Heart left ventricle (tissue), 16 donors: ENCODE measurements at regions not wholly inside any gene's neighbourhood (a gene's known extent, or its start where the extent isn't known, plus 50 kb on each side); places are given as distances from the start of the nearest gene placed in this dataset.
A peak's percentile ranks its signal among the peaks of the same experiment; 100 is the strongest.
"Not testable (repeated sequence)": the region's sequence is repeated elsewhere in the genome, so short reads cannot be mapped to it uniquely, and the experiment has no call there.

Experiments used
- ATAC-seq, 4 donors: fragments of 200-7000 bp; cut with Tn5 transposase; one replicate each; pipeline ENCODE4 v1.9.1; 2020 to 2022; ENCODE audit warnings: moderate library complexity in 4 of 4, mild to moderate bottlenecking in 3 of 4, moderate number of reproducible peaks in 1 of 4
- DNase-seq, 5 donors: peaks; one replicate each; pipeline ENCODE4 v3.0.0-alpha.2; 2020
- H3K27ac ChIP-seq, 12 donors: fragments of 200-600 bp; sonication (generic) in 4 of 12; one replicate each; pipeline versions ENCODE4 v1.5.0 to v1.8.0; 2016 to 2022; ENCODE audit warnings: mild to moderate bottlenecking in 2 of 12
- H3K27me3 ChIP-seq, 9 donors: fragments of 200-600 bp; sonication (generic) in 2 of 9; one replicate each; pipeline versions ENCODE4 v1.5.1 to v1.8.0; 2016 to 2022; ENCODE audit warnings: mild to moderate bottlenecking in 3 of 9
- H3K36me3 ChIP-seq, 9 donors: fragments of 200-600 bp; sonication (generic) in 2 of 9; one replicate each; pipeline versions ENCODE4 v1.5.0 to v1.8.0; 2018 to 2022; ENCODE audit warnings: mild to moderate bottlenecking in 2 of 9
- H3K4me1 ChIP-seq, 12 donors: fragments of 200-600 bp; sonication (generic) in 4 of 12; one replicate each; pipeline versions ENCODE4 v1.5.0 to v1.8.0; 2016 to 2022; ENCODE audit warnings: mild to moderate bottlenecking in 3 of 12
- H3K4me3 ChIP-seq, 12 donors: fragments of 200-600 bp; sonication (generic) in 4 of 12; one replicate each; pipeline versions ENCODE4 v1.5.0 to v1.8.0; 2017 to 2022; ENCODE audit warnings: mild to moderate bottlenecking in 9 of 12, moderate library complexity in 4 of 12
- H3K9me3 ChIP-seq, 12 donors: fragments of 200-600 bp; sonication (generic) in 4 of 12; one replicate each; pipeline versions ENCODE4 v1.5.0 to v1.8.0; 2016 to 2022; ENCODE audit warnings: mild to moderate bottlenecking in 1 of 12
- CTCF ChIP-seq, 12 donors: fragments of 200-600 bp; sonication (generic) in 4 of 12; IDR thresholded peaks; one replicate each; pipeline versions ENCODE4 v1.5.0 to v1.8.0; 2018 to 2022; ENCODE audit warnings: antibody characterized with exemption in 12 of 12, mild to moderate bottlenecking in 5 of 12
- POLR2A ChIP-seq, 2 donors: fragments of 450-650 bp; IDR thresholded peaks; one replicate each; pipeline ENCODE4 v1.6.1; 2017; ENCODE audit warnings: antibody characterized with exemption in 2 of 2, mild to moderate bottlenecking in 2 of 2, moderate library complexity in 2 of 2
- WGBS, 4 donors: extraction: QIAGEN DNeasy Blood & Tissue Kit in 2 of 4; methylation state at CpG; one replicate each; pipeline versions ENCODE4 v1.1.5 to v1.1.7; 2013 to 2018; 5-methylcytosine and 5-hydroxymethylcytosine counted together
- intact Hi-C, 10 donors: fragments of 100-400 bp; cut with DNase I; formaldehyde crosslinking; loops; one replicate each; pipeline versions ENCODE4 v1.11.1 to v1.14.2; 2022
- donor health status: ischemic (EF 13 %, LVEDD 7.1; RV severe dilation, severe dysfunction).
- donor health status: healthy with polysubstance abuse.
- donor health status: DM: no; HTN: yes; CAD: no.
- donor health status: DM: no; HTN: no; CAD: no.
- donor health status: ischemic (EF 25% LVEDD 6.9; RV normal size, moderate dysfunction).
- donor health status: ischemic (EF 25% LVEDD 5.7; RV mildly dilated, moderate dysfunction).
- donor health status: healthy.
- donor health status: DM: yes; HTN: yes; CAD: no.
- donor health status: ischemic (EF 35%, LVEDD 5.7; RV mildly dilated, moderate dysfunction).
- donor health status: nonischemic (EF 11% LVEDD 7.7; RV severe dilation, severe dysfunction).
- donor health status: DM: yes; HTN: yes; CAD: no.
- donor health status: PGD.
- donor health status: ischemic (EF 29% LVEDD 5.4; RV normal size, mild dysfunction).
- donor health status: nonischemic (EF 23%, LVEDD 6.1; RV moderate dilation, normal function).

- intact Hi-C loops, result no loop called here
- Histone ChIP-seq H3K27ac (no peak overlapping the region), H3K9me3 (peaks cover 0 to 4% (median 0%) of the 10 kb centered on the region in 12 donors), H3K36me3 (no peaks in the 10 kb centered on the region), H3K4me3 (no peak overlapping the region), H3K27me3 (no peaks in the 10 kb centered on the region), H3K4me1 (no peaks in the 10 kb centered on the region)
- 80 to 91% (median 89%) methylated on average over 1 of the region's 1 CpG for WGBS, 4 donors
- DNase-seq, result no peak
- ATAC-seq, result no peak
- TF ChIP-seq CTCF (IDR thresholded peaks at IDR 0.05), result no peak
- TF ChIP-seq POLR2A (IDR thresholded peaks at IDR 0.05), result no peak
Observed at GRCh38 chr7:79997345-79997744, 137.3 kb upstream of the GNAI1 start.

- intact Hi-C loops, H3K4me1 ChIP-seq, DNase-seq, H3K36me3 ChIP-seq, H3K4me3 ChIP-seq, H3K27me3 ChIP-seq, H3K9me3 ChIP-seq, H3K27ac ChIP-seq, ATAC-seq: not testable (repeated sequence)
- 87 to 96% (median 93%) methylated on average over 3 of the region's 3 CpGs for WGBS, 4 donors
Observed at GRCh38 chr7:79995741-79996140, 138.9 kb upstream of the GNAI1 start.

- DNase-seq, result no peak
- intact Hi-C loops, result no loop called here
- Histone ChIP-seq H3K27ac (no peak overlapping the region), H3K4me3 (no peak overlapping the region), H3K4me1 (no peaks in the 10 kb centered on the region), H3K27me3 (no peaks in the 10 kb centered on the region), H3K36me3 (no peaks in the 10 kb centered on the region), H3K9me3 (no peaks in the 10 kb centered on the region)
- WGBS, 4 donors, result 59 to 79% (median 65%) methylated on average over 1 of the region's 1 CpG
- ATAC-seq, result peak in 3 of 4 donors; percentile 29 to 66 (median 62)
- TF ChIP-seq CTCF (IDR thresholded peaks at IDR 0.05) (no peak), POLR2A (IDR thresholded peaks at IDR 0.05) (no peak)
Observed at GRCh38 chr7:79988653-79989052, 146.0 kb upstream of the GNAI1 start.

- H3K4me3 ChIP-seq, result no peak overlapping the region
- no peaks in the 10 kb centered on the region for H3K27me3 ChIP-seq
- intact Hi-C loops, result no loop called here
- DNase-seq (no peak), ATAC-seq (no peak)
- H3K9me3 ChIP-seq, result no peaks in the 10 kb centered on the region
- no peaks in the 10 kb centered on the region for H3K4me1 ChIP-seq
- H3K27ac ChIP-seq, result no peak overlapping the region
- no peaks in the 10 kb centered on the region for H3K36me3 ChIP-seq
- 69 to 71% (median 69%) methylated on average over 2 of the region's 2 CpGs for WGBS, 4 donors
- TF ChIP-seq POLR2A (IDR thresholded peaks at IDR 0.05) (no peak), CTCF (IDR thresholded peaks at IDR 0.05) (no peak)
Observed at GRCh38 chr7:79984210-79984609, 150.4 kb upstream of the GNAI1 start.

GRCh38 chr7:79982141-79982770 is 152.4 kb upstream of the GNAI1 start:
- WGBS, 4 donors, result 30 to 56% (median 44%) methylated on average over 2 of the region's 2 CpGs
- Histone ChIP-seq H3K9me3 (no peaks in the 10 kb centered on the region), H3K27ac (no peak overlapping the region), H3K27me3 (no peaks in the 10 kb centered on the region), H3K36me3 (no peaks in the 10 kb centered on the region), H3K4me1 (no peaks in the 10 kb centered on the region), H3K4me3 (no peak overlapping the region)
- DNase-seq (no peak), ATAC-seq (no peak)
- TF ChIP-seq CTCF (IDR thresholded peaks at IDR 0.05), result no peak
- TF ChIP-seq POLR2A (IDR thresholded peaks at IDR 0.05), result no peak
- intact Hi-C loops, result no loop called here
